Thoracic aorta (tissue), 2 donors: ENCODE measurements at regions not wholly inside any gene's neighbourhood (a gene's known extent, or its start where the extent isn't known, plus 50 kb on each side); places are given as distances from the start of the nearest gene placed in this dataset.

Experiments
- ATAC-seq: fragments of 150-250 bp; one replicate; pipeline ENCODE4 v1.8.0; 2017; ENCODE audit warnings: low read depth; ENCODE audit not compliant: insufficient number of reproducible peaks, low FRiP score
- DNase-seq: peaks from one replicate; pipeline ENCODE4 v3.0.0-alpha.2; 2020; ENCODE audit warnings: low spot score
- H3K27ac ChIP-seq, 2 donors: fragments of 200-600 bp; sonication (generic); 1 replicate in 1 of 2; 2 replicates in 1 of 2; pipeline ENCODE4 v1.5.1; 2016; ENCODE audit warnings: mild to moderate bottlenecking in 2 of 2, moderate library complexity in 2 of 2
- H3K27me3 ChIP-seq: fragments of 200-600 bp; sonication (generic); replicated peaks from 2 replicates; pipeline ENCODE4 v1.6.0; 2016; ENCODE audit warnings: mild to moderate bottlenecking; ENCODE audit not compliant: insufficient read depth
- H3K36me3 ChIP-seq: fragments of 200-600 bp; sonication (generic); one replicate; pipeline ENCODE4 v1.5.1; 2016
- H3K4me1 ChIP-seq, 2 donors: fragments of 200-600 bp; sonication (generic); 1 replicate in 1 of 2; 2 replicates in 1 of 2; pipeline versions ENCODE4 v1.5.1 to v1.6.0; 2016; ENCODE audit warnings: low read depth in 2 of 2, mild to moderate bottlenecking in 1 of 2; ENCODE audit not compliant: control insufficient read depth in 1 of 2
- H3K4me3 ChIP-seq: fragments of 200-600 bp; sonication (generic); 2 replicates; pipeline ENCODE4 v1.5.1; 2016; ENCODE audit warnings: mild to moderate bottlenecking
- H3K9me3 ChIP-seq: fragments of 200-600 bp; sonication (generic); 2 replicates; pipeline ENCODE4 v1.5.1; 2016
- CTCF ChIP-seq: fragments of 200-600 bp; sonication (generic); IDR thresholded peaks from one replicate; pipeline ENCODE4 v1.5.1; 2019; ENCODE audit warnings: antibody characterized with exemption

GRCh38 chr13:34166406-34166805 is 348.5 kb downstream of the RFC3 start:
- no peak overlapping the region for H3K27ac ChIP-seq
- DNase-seq = no peak
- H3K36me3 ChIP-seq = no peaks in the 10 kb centered on the region
- no peak overlapping the region for H3K4me3 ChIP-seq
- peaks cover 0 to 20% of the 10 kb centered on the region in 2 donors for H3K4me1 ChIP-seq
- TF ChIP-seq CTCF = no peak
- ATAC-seq = no peak
- H3K27me3 ChIP-seq = no peaks in the 10 kb centered on the region
- H3K9me3 ChIP-seq = no peaks in the 10 kb centered on the region

GRCh38 chr13:34167347-34167746 is 349.4 kb downstream of the RFC3 start:
- H3K36me3 ChIP-seq = no peaks in the 10 kb centered on the region
- no peaks in the 10 kb centered on the region for H3K27me3 ChIP-seq
- no peak for TF ChIP-seq CTCF
- DNase-seq (no peak), ATAC-seq (no peak)
- peaks cover 0 to 12% of the 10 kb centered on the region in 2 donors for H3K4me1 ChIP-seq
- no peaks in the 10 kb centered on the region for H3K9me3 ChIP-seq
- H3K27ac ChIP-seq = no peak overlapping the region
- H3K4me3 ChIP-seq = no peak overlapping the region

GRCh38 chr13:34172048-34172447 is 354.1 kb downstream of the RFC3 start:
- Histone ChIP-seq H3K9me3 (no peaks in the 10 kb centered on the region), H3K27ac (no peak overlapping the region), H3K36me3 (no peaks in the 10 kb centered on the region), H3K4me3 (no peak overlapping the region), H3K27me3 (no peaks in the 10 kb centered on the region), H3K4me1 (peaks cover 0 to 8% of the 10 kb centered on the region in 2 donors)
- TF ChIP-seq CTCF = no peak
- ATAC-seq (no peak), DNase-seq (no peak)

GRCh38 chr13:34174671-34175145 is 356.8 kb downstream of the RFC3 start:
- Histone ChIP-seq H3K4me3 (no peak overlapping the region), H3K27me3 (no peaks in the 10 kb centered on the region), H3K4me1 (peaks cover 0 to 13% of the 10 kb centered on the region in 2 donors), H3K27ac (no peak overlapping the region), H3K9me3 (no peaks in the 10 kb centered on the region), H3K36me3 (no peaks in the 10 kb centered on the region)
- ATAC-seq = no peak
- no peak for DNase-seq
- TF ChIP-seq CTCF = no peak

GRCh38 chr13:34175551-34175950 is 357.6 kb downstream of the RFC3 start:
- H3K9me3 ChIP-seq = no peaks in the 10 kb centered on the region
- H3K36me3 ChIP-seq = no peaks in the 10 kb centered on the region
- no peak overlapping the region for H3K4me3 ChIP-seq
- H3K27ac ChIP-seq = no peak overlapping the region
- no peak for TF ChIP-seq CTCF
- ATAC-seq (no peak), DNase-seq (no peak)
- H3K27me3 ChIP-seq = no peaks in the 10 kb centered on the region
- H3K4me1 ChIP-seq = peaks cover 0 to 18% of the 10 kb centered on the region in 2 donors
